Adrenal gland (tissue), 5 donors: ENCODE measurements at regions not wholly inside any gene's neighbourhood (a gene's known extent, or its start where the extent isn't known, plus 50 kb on each side); places are given as distances from the start of the nearest gene placed in this dataset.

ENCODE experiments used
- POLR2A ChIP-seq, 2 donors: fragments of 450-650 bp; IDR thresholded peaks; one replicate each; pipeline ENCODE4 v1.6.1; 2017; ENCODE audit warnings: antibody characterized with exemption in 2 of 2, mild to moderate bottlenecking in 2 of 2, moderate library complexity in 1 of 2
- TF ChIP-seq, protein P1 (sequence below), 6 experiments: fragments of 450-650 bp in 4 of 6; fragments of 200-600 bp in 2 of 6; sonication (generic) in 1 of 6; IDR thresholded peaks; 1 replicate in 5 of 6; 2 replicates in 1 of 6; pipeline versions ENCODE4 v1.5.1 to v1.8.0; 2016 to 2021; ENCODE audit warnings: antibody characterized with exemption in 6 of 6, mild to moderate bottlenecking in 2 of 6, moderate library complexity in 1 of 6
- donor health status: DM: no; HTN: no; CAD: no.

DNA sequence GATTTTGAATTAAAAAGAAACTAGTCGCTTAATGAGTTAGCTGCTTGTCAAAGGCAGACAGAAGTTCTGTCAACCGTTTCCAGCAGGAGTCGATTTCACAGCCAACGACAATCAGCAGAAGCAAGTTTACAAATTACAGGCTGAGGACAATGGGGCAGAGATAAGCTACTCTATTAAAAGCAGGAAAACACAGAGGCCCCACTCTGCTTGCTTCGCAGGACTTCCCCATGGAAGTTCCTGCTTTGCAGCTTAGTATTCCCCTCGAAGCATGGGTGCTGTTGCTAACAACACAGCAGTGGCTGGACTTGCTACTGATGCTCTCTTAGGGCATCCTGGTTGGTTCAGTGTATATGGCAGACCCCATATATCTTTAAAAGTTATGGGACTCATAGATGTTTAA, 50.8 kb upstream of the KLF6 start:
- no peak for TF ChIP-seq POLR2A (IDR thresholded peaks at IDR 0.05)
- TF ChIP-seq, protein P1, sequence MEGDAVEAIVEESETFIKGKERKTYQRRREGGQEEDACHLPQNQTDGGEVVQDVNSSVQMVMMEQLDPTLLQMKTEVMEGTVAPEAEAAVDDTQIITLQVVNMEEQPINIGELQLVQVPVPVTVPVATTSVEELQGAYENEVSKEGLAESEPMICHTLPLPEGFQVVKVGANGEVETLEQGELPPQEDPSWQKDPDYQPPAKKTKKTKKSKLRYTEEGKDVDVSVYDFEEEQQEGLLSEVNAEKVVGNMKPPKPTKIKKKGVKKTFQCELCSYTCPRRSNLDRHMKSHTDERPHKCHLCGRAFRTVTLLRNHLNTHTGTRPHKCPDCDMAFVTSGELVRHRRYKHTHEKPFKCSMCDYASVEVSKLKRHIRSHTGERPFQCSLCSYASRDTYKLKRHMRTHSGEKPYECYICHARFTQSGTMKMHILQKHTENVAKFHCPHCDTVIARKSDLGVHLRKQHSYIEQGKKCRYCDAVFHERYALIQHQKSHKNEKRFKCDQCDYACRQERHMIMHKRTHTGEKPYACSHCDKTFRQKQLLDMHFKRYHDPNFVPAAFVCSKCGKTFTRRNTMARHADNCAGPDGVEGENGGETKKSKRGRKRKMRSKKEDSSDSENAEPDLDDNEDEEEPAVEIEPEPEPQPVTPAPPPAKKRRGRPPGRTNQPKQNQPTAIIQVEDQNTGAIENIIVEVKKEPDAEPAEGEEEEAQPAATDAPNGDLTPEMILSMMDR (IDR thresholded peaks at IDR 0.05), result no peak
